Upper lobe of left lung (tissue), 4 donors: ENCODE measurements at regions not wholly inside any gene's neighbourhood (a gene's known extent, or its start where the extent isn't known, plus 50 kb on each side); places are given as distances from the start of the nearest gene placed in this dataset.

Source experiments
- EP300 ChIP-seq, 4 donors: sonication (generic); formaldehyde crosslinking; IDR thresholded peaks; one replicate each; pipeline ENCODE4 v1.5.1; 2017; ENCODE audit warnings: antibody characterized with exemption in 4 of 4, control low read depth in 2 of 4
- POLR2A ChIP-seq, 4 donors: fragments of 450-650 bp; IDR thresholded peaks; one replicate each; pipeline ENCODE4 v1.5.1; 2016 to 2017; ENCODE audit warnings: antibody characterized with exemption in 4 of 4, mild to moderate bottlenecking in 2 of 4
- POLR2AphosphoS5 ChIP-seq, 2 donors: sonication (generic); formaldehyde crosslinking; IDR thresholded peaks; one replicate each; pipeline ENCODE4 v1.5.1; 2017; ENCODE audit warnings: antibody characterized with exemption in 2 of 2
- TF ChIP-seq, protein P1 (sequence below), 6 experiments: fragments of 450-650 bp in 4 of 6; fragments of 200-600 bp in 2 of 6; sonication (generic) in 2 of 6; IDR thresholded peaks; one replicate each; pipeline ENCODE4 v1.5.1; 2016 to 2019; ENCODE audit warnings: antibody characterized with exemption in 6 of 6

DNA sequence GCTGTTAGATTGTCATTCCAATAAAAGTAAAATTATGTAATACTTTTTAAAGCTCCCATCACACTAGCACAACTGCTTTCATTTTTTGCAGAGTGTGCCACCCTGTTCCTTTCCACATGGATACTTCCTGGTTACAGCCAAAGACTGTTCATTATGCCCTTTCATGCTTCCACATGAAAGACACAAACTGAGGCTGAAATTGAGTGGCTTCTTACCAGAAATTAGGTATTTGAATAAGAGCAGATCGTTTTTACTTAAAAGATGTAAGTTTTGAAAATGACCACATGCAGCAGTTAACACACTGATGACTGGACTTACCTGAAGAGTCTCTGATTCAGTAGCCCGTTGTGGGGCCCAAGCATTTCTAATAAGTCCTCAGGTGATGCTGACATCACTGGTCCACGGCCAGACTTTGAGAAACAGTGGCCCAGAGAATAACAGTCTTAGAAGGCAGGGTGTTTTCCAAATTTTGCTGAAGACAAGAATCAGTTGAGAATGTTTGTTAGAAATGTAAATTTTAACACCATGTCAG is 187.6 kb upstream of the DMRT1 start:
- TF ChIP-seq, protein P1, sequence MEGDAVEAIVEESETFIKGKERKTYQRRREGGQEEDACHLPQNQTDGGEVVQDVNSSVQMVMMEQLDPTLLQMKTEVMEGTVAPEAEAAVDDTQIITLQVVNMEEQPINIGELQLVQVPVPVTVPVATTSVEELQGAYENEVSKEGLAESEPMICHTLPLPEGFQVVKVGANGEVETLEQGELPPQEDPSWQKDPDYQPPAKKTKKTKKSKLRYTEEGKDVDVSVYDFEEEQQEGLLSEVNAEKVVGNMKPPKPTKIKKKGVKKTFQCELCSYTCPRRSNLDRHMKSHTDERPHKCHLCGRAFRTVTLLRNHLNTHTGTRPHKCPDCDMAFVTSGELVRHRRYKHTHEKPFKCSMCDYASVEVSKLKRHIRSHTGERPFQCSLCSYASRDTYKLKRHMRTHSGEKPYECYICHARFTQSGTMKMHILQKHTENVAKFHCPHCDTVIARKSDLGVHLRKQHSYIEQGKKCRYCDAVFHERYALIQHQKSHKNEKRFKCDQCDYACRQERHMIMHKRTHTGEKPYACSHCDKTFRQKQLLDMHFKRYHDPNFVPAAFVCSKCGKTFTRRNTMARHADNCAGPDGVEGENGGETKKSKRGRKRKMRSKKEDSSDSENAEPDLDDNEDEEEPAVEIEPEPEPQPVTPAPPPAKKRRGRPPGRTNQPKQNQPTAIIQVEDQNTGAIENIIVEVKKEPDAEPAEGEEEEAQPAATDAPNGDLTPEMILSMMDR (IDR thresholded peaks at IDR 0.05): no peak
- TF ChIP-seq POLR2AphosphoS5 (IDR thresholded peaks at IDR 0.05) (no peak), POLR2A (IDR thresholded peaks at IDR 0.05) (no peak), EP300 (IDR thresholded peaks at IDR 0.05) (no peak)
